ENCODE measurements at regions not wholly inside any gene's neighbourhood (a gene's known extent, or its start where the extent isn't known, plus 50 kb on each side); places are given as distances from the start of the nearest gene placed in this dataset.

DNA sequence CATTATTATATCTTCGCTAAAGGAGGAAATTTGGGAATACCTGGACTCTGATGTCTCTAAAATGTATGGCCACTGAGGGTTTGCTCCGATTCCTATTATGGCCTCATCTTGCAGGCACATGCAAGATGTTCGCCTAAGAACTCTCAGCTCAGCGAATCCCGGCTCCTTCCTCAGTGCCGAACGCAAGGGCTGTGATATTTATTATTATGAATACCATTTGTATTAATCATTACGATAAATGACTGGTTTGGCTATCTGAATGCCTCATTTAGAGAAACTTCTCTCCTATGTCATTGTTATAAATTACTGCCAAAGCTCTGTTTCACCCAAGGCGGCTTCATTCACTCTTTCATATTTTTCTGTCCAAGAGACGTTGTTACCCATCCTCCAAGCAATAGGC, 369.7 kb upstream of the TSHZ3 start:
- DNase-seq: no peak

DNA sequence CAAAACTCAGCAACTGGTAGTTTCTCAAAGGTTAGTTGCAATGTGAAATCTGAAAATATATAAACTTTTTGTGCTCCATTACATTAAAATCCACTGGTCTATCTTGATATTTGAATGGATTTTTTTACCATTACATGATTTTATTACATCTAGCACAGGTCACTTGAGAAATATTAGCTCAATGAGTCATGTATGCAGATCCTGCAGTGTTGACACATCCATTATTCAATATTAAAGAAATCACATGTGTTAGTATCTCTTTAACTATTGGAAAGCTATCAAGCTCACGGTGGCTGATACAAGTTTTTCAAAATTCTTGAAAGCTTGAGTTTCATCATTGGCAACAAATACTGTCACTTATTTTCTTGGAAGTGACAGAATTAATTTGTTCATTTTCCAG, 373.9 kb upstream of the TSHZ3 start:
- DNase-seq: no peak

DNA sequence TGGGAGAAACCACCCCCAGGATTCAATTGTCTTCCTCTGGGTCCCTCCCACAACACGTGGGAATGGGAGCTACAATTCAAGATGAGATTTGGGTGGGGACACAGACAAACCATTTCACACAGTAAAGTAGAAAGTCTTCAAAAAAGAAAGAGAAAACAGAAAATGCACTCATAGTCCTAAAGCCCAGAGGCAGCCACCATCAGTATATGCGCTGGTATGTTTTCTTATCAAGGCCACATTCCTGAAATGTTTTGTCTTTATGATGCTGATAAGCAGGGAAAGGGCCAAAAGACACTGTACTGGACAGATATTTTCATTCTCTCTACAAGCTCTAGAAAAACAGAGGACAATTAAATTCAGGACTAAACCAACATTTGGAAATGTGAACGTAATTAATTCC, 375.8 kb upstream of the TSHZ3 start:
- DNase-seq: no peak

DNA sequence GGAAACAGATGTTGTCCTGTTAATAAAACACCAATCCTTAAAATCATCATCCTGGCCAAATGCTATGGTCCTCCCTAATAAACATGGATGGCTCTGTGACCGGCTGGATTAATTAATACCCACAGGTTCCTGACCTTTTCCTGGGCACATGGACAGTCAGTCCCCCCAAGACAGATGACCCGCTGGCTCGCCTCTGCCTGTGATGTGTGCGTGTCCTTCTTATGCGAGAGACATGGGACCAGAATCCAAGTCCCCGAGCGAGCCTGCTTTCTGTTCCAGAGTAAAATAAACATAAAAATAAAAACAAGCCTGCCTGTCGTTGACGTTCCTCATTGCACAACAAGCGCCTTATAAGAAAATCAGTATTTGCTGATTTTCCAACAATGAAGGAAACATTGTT, 378.3 kb upstream of the TSHZ3 start:
- DNase-seq: no peak

DNA sequence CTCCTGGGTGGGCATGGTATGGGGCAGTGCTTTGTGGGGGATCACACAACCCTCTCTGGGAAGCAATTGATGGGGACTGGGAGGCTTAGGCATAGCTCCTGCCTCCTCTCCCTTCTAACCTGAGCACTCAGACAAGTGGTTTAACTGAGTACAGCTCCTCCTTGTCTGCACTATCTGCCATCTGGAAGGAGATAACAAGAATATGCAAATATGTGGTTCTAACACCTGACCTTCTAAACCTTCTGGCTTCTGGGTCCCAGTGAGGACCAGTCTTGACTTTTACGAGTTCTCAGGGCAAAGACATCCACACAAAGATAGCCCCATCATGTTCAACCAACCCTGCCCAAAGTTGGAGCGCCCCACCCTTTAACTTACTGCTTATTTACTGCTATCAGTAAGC, 381.0 kb upstream of the TSHZ3 start:
- no peak for DNase-seq

DNA sequence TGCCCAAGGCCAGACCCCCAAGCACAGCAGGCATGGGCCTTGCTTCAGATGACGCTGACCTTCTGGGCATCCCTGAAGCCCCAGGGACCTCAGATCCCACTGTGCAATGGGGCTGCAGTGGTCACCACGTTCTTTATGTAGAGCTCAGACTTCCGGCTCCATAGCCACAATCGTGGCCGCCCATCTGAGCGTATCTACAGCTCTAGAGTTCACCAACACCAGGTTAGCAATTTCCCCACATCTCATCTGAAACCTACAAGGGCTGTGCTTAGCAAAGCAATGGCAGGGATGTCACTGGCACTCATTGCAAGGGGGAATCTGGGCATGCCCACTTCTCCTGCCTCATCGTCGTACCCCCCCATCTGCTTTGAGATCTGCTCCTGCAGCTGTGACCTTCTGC, 384.4 kb upstream of the TSHZ3 start:
- no peak for DNase-seq

DNA sequence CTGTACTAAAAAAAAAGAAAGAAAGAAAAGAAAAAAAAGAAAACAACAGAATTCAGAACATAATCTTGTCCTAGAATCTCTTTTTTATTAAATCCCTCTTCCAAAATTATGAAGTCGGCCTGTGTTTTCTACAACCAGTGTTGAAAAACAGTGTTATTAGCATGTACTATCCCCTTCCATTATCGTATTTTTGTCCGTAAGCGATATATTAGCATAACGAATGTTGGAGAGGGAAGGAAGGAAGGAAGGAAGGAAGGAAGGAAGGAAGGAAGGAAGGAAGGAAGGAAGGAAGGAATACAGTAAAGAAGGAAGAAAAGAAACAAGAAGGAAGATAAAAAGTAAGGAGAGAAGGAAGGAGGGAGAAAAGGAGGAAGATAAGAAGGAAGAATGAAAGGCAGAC, 393.0 kb upstream of the TSHZ3 start:
- DNase-seq: no peak

DNA sequence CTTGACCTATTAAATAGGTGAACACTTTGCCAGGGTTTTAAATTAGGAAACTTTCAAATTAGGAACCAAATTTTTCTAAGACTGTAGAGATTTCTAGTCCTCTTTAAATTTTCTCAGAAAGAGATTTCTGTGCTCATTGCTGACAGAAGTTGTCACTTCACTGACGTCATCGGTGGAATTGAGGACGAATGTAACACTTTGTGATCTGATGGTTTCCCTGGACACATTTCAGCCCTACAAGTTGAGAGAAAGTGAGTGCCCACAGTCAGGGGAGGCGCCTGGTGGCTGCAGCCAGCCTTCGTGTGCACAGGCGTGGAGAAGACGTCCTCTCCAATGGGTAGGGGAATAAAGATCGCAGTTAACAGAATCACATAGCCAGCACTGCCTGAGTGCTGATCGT, 396.5 kb upstream of the TSHZ3 start:
- DNase-seq: no peak

DNA sequence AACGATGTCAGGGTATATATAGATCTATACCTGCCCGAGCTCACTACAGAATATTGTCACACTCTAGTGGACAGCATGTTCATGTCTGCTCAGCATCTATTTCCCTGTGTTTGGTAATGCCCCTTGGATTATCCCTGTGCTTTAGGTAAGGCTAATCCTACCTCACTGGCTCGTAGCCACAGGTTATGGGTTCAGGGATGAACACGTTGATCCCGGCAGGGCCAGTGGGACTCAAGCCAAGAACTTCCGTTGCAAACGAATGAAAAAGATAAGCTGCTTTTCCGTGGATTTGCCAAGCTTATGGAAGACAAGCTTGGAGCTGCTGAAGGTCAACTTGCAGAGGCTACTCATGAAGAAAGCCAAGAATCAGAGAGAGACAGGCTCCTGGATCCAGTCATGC, 400.0 kb upstream of the TSHZ3 start:
- DNase-seq: no peak

DNA sequence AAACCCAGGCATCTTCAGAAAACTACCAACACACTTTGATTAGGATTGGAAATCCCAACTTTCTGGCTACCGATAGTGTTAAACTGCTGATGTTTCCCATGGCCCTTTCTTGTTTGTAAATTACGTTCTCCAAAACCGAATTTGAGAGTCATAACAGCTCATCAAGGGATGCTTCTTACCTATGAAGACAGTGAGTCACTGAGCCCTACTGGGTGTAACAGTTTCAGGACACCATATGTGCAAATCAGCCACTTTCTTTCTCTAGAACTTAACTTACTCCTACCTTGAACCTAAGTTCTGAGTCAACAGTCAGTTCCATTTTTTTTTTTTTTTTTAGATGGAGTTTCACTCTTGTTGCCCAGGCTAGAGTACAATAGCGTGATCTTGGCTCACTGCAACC, 410.1 kb upstream of the TSHZ3 start:
- no peak for DNase-seq

DNA sequence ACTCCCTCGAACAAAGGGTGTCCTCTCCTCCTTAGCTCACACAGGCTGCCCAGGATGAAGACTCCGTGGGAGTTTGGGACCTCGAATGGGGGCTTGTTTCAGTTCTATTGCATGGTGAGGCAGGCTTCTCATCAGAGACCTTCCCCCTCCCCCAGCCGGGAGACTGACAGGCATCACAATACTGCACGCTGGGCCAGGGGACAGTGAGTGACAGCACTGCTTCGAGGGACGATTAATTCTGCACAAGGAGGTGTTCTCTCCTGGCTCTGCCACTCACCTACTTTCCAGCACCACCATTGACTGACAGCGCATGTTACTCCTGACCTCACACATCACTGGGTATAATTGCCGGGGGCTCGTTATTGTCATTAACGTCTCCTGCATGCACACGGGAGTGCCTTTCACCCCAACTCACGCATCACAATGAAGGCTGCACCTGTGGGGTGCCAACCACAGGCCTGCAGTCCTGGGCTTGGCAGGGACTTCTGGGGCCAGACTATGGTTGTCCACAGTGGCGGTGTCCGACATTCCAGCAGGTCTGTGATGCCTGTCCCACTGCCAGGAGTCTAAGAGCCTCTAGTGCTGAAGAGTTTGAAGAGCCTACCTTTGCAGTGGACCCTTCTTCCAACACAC, 412.2 kb upstream of the TSHZ3 start:
- DNase-seq: no peak

DNA sequence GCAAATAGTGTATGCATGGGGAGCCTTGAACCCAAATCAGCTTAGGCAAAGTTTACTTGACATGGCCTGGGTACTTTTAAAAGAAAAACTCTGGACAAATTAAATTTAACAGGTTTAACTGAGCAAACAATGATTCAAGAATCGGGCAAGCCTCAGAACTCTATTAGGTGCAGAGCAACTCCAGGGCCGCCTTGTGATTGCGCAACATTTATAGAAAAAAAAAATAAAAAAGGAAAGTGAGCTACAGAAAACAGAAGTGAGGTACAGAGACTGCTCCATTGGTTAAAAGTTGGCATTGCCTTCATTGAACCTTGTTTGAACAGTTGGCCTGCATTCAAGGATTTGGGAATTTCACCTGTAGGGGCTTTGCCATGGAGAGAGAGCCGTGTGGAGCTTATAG, 421.0 kb upstream of the TSHZ3 start:
- no peak for DNase-seq

DNA sequence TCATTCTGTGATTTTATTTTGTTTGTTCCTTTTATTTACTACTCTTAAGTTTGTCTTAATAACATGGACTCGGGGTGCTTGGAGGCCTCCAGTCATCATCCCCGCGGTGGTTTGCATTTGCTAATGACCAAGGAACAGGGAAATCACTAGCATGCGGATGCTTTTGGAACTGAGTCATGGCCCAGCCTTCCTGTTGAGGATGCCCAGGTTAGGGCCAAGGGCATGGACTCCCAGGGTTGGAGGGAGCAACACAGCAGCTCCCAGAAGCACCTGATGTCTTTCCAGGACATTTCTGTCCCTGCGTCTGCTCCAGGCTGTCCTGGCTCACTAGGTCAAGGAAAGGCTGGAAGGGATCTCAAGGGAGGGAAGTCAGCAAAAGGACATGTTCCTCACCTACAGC, 423.7 kb upstream of the TSHZ3 start:
- no peak for DNase-seq

DNA sequence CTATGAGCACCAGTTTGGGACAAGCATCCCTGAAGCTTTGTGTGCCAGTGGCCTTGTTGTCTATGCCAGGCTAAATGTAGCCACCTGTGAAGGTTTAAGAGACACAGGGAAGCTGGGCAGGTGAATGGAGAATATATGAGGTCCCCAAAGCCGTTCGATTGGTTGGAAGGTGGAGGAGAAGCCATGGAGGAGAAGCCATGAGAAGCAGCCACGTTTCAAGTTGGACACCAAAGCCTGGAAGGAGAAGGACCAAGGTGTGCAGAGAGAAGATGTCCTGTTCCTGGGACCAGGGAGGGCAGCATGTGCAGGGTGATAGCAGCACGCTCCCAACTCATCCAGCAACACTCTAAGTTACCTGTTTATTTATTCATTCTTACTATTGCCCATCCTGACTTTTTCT, 432.3 kb upstream of the TSHZ3 start:
- no peak for DNase-seq

DNA sequence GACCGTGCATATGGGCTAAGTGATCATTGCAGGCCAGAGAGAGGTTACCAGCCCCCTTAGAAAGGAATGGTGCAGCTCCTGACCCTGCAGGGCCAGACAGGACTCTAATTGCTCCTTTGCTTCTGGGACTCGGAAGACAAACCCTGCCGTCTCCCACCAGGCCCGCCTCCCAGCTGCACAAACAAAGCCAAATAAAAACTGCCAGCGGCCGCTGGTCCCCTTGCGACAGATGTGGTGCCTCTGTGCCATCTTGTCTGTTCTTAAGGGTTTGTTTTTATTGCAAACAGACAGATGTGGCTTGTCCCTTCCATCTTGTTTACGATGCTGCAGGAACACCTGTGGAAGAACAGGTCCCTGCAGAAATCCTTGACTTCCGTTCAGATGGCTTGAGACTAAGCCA, 434.4 kb upstream of the TSHZ3 start:
- DNase-seq: no peak

DNA sequence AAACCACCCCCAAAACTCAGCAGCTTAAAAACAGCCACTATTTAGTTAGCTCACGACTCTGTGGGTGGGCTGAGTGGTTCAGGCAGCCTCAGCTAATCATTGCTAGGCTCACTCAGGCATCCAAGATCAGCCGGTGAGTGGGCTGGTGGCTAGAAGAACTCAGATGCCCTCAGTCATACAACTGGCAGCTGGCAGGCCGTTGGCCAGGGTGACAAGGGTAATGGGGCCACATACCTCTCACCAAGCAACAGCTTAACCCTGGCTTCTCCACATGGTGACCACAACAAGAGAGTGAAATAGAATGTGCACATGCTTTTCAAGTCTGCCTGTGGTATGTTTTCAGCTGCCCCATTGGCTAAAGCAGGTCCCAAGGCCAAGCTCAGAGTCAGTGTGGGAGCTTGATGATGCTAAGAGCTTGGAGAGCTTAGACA, 435.4 kb upstream of the TSHZ3 start:
- no peak for DNase-seq

DNA sequence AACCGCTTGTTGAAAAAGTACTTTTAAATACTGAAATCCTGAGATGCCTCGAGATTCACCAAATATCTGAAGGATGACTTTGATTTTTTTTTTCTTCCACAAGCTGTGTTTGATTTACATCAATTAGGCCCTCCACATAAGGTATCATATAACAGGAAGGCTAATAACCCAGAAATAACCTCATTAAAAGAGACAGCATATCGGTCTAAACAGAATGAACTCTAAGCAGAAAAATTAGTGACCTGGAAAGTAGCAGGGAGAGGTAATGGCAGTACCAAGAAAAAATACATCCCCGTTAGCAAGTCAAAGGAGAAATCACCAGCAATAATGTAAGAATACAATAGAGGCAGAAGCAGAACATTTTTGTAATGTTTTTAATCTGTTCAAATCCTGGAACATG, 452.4 kb upstream of the TSHZ3 start:
- no peak for DNase-seq

DNA sequence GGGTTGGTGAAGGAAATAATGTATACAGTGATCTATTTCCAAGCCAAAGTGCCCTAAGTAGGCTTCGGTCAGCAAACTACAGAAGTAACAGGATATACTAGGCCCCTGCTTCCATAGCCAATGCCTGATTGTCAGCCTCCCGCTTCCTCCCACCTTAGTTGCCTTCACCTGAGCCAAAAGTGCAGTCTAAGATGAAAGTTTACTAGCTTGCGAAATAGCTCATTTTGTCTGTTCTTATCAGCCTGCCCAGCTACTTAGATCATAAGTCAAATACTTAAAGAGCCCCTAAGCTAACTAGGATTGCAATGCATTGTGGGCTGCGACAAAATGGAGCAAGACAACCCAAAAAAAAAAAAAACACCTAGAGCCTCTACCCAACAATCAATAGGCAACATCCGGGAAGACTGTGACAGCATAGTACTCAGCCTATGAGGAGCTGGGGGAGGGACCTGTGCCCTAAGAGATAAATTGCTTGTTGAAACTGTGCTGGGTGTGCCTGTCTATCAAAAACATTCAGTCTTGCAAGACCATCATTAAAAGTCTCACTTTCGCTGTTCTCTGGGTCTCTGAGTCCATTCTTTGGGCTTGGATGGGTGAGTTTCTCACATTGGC, 454.7 kb upstream of the TSHZ3 start:
- DNase-seq: no peak

DNA sequence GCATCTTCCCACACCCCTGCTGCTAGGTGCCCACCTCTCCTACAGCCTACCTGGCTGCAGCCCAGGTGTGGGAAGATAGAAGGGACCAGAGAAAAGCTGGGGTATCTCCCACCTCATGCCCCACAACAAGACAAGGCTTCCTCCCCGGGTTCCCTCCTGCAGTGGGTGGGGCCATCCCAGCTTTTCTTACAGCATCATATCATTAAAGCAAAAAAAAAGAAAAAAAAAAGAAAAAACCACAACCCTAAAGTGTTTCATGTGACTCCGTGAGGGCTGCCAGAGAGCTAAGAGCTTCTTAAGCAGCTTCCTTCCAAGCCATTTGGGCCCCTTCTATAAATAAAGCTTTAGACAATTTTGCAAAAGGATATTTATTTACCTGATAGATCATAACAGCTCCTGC, 455.4 kb upstream of the TSHZ3 start:
- DNase-seq: no peak

DNA sequence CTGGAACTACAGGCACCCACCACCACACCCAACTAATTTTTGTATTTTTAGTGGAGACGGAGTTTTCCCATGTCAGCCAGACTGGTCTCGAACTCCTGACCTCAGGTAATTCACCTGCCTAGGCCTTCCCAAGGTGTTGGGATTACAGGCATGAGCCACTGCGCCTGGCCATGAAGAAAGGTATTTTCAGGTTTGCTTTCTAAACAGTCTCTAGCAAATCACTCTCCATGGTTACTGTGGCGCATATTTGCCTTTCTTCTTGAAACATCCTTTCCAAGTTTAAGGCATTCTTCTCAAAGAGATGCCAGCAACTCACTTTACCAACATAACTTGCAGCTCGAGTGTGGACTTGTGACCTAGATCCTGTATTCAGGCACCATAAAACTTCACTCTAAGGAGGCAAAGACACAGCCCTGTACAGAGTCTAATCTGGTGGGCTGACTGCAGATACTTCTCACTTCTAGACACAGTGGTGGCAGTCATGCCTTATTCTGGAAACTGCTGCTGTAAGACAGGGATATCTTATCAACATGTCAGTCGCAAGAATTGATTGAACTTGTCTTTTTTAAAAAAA, 461.4 kb upstream of the TSHZ3 start:
- DNase-seq: no peak

DNA sequence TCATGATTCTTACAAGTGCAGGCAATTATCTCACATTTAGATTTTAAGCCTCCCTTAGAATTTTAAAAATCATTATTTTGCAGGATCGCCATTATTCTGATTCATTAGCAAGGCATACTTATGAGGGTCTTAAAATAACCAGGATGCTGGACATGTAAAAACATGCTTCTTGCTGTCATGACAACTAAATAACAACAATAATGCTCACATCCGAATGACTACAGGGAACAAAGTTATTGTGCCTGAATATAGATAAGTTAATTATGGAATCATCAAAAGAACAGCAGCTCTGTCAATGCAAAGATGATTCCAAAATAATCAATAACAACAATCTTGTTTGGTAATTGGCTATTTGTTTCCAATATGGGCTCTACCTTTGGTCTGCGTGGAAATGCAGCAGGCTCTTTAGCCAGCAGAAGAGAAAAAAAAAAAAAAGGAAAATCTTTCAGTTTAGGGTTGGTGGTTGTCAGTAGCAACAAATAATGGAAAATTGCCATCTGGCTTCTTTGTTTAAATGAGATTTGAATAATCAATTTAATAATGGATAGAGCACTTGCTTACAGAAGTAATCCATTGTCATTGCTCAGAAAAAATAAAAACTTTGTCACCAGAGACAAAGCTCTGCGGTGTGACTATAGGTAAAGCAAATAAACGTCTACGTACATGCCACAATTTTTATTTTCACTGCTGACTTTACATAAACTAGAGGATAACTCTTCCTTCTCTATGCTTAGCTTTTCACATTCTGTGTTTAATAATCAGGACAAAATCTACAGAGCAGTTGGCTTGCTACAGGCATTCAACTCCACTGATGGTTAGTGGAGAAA, 468.9 kb upstream of the TSHZ3 start:
- DNase-seq: no peak

DNA sequence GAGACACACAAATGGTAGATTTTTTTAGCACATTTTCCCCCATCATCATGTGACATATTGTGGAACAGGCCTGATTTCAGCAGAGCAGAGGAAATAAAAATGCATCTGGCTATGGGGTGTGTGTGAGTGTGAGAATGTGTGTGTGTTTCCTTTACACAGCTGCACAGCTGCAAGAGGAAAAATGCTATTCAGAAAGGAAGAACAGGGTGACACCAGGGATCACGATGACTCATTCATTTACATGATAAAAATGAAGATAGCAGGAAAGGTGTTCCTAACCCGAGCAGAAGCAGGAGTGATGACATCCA, 469.5 kb upstream of the TSHZ3 start:
- DNase-seq: no peak

DNA sequence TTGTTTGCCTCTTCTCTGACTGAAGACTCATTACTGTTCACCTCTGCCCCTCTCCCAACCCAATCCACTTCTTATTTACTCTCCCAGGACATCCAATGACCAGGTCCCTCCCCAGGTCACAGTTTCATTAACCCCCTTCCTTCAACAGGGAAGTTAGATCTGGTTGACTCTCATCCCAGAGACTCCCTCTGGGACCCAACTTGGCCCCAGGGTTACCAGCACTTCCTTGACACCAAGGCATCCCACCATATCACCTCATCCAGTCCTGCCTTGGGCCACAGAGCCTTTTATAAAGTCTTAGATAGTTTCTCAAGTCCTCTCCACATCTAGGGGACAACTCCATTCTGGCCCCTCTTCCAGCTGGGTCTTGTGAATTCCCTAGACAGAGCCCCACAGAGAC, 470.6 kb upstream of the TSHZ3 start:
- DNase-seq: no peak

DNA sequence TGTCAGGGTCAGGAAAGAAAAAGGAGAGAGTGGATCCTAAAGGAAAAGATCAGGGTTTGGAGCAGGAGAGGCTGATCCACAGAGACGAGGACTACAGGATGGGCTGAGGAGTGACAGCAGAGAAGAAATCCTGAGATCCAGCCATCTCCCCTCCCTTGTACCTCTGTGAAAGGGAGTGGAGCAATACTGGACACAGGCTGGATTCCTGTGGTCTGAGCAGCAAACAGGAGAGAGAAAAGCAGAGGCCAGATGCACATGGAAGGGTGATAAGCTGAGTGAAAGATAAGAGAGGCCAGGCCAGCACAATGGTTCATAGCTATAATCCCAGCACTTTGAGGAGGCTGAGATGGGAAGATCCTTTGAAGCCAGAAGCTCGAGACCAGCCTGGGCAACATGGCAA, 472.1 kb upstream of the TSHZ3 start:
- no peak for DNase-seq

All from activated effector memory CD4-positive, alpha-beta T cell treated with Interleukin-2 at 50 U/mL for 16 hours (primary cell).